GM18858 (cell line): ENCODE measurements at regions not wholly inside any gene's neighbourhood (a gene's known extent, or its start where the extent isn't known, plus 50 kb on each side); places are given as distances from the start of the nearest gene placed in this dataset.
"Not testable (repeated sequence)": the region's sequence is repeated elsewhere in the genome, so short reads cannot be mapped to it uniquely, and the experiment has no call there.

Experiments
- ATAC-seq: cut with Tn5 transposase; IDR thresholded peaks from one replicate; pipeline ENCODE4 v1.9.1; 2021; ENCODE audit not compliant: unreplicated experiment

- no peak for ATAC-seq
Observed at GRCh38 chr5:85388770-85389169, 1004.1 kb upstream of the EDIL3 start.

- not testable (repeated sequence) for ATAC-seq
Observed at GRCh38 chr5:85392309-85392708, 1007.6 kb upstream of the EDIL3 start.

- ATAC-seq, result no peak
Observed at GRCh38 chr5:85395526-85395925, 1010.8 kb upstream of the EDIL3 start.

- no peak for ATAC-seq
Observed at GRCh38 chr5:85397451-85397850, 1012.8 kb upstream of the EDIL3 start.

GRCh38 chr5:85428426-85428934 is 1043.8 kb upstream of the EDIL3 start:
- ATAC-seq, result no peak

GRCh38 chr5:85431726-85432125 is 1047.0 kb upstream of the EDIL3 start:
- not testable (repeated sequence) for ATAC-seq

- no peak for ATAC-seq
Observed at GRCh38 chr5:85441156-85441555, 1056.5 kb upstream of the EDIL3 start.

GRCh38 chr5:85441853-85442252 is 1057.2 kb upstream of the EDIL3 start:
- no peak for ATAC-seq

- no peak for ATAC-seq
Observed at GRCh38 chr5:85452322-85453025, 1067.8 kb upstream of the EDIL3 start.

- no peak for ATAC-seq
Observed at GRCh38 chr5:85453026-85453349, 1068.3 kb upstream of the EDIL3 start.

GRCh38 chr5:85458319-85458718 is 1073.6 kb upstream of the EDIL3 start:
- ATAC-seq, result no peak

GRCh38 chr5:85462957-85463356 is 1078.3 kb upstream of the EDIL3 start:
- ATAC-seq, result no peak

- no peak for ATAC-seq
Observed at GRCh38 chr5:85466423-85466822, 1081.7 kb upstream of the EDIL3 start.

- no peak for ATAC-seq
Observed at GRCh38 chr5:85472749-85473148, 1088.1 kb upstream of the EDIL3 start.

GRCh38 chr5:85475151-85475550 is 1090.5 kb upstream of the EDIL3 start:
- not testable (repeated sequence) for ATAC-seq

- ATAC-seq, result no peak
Observed at GRCh38 chr5:85476617-85477016, 1091.9 kb upstream of the EDIL3 start.

GRCh38 chr5:85479849-85480248 is 1095.2 kb upstream of the EDIL3 start:
- no peak for ATAC-seq

GRCh38 chr5:85484982-85485574 is 1100.4 kb upstream of the EDIL3 start:
- ATAC-seq, result no peak

- no peak for ATAC-seq
Observed at GRCh38 chr5:85488295-85488694, 1103.6 kb upstream of the EDIL3 start.

- no peak for ATAC-seq
Observed at GRCh38 chr5:85500869-85501268, 1116.2 kb upstream of the EDIL3 start.

GRCh38 chr5:85512896-85513295 is 1104.8 kb upstream of the COX7C start:
- ATAC-seq, result no peak

- ATAC-seq, result no peak
Observed at GRCh38 chr5:85515588-85515987, 1102.2 kb upstream of the COX7C start.

- no peak for ATAC-seq
Observed at GRCh38 chr5:85517386-85517785, 1100.4 kb upstream of the COX7C start.
